ENCODE measurements at regions not wholly inside any gene's neighbourhood (a gene's known extent, or its start where the extent isn't known, plus 50 kb on each side); places are given as distances from the start of the nearest gene placed in this dataset.
"Not testable (repeated sequence)": the region's sequence is repeated elsewhere in the genome, so short reads cannot be mapped to it uniquely, and the experiment has no call there.

- DNase-seq, result no peak
Measured at GRCh38 chr3:74413547-74414241, 200.8 kb downstream of the CNTN3 start.

- DNase-seq, result no peak
Measured at GRCh38 chr3:74410276-74410941, 204.1 kb downstream of the CNTN3 start.

GRCh38 chr3:74409066-74409465, 205.4 kb downstream of the CNTN3 start:
- no peak for DNase-seq

GRCh38 chr3:74403307-74403706, 211.2 kb downstream of the CNTN3 start:
- DNase-seq, result no peak

GRCh38 chr3:74402821-74403220, 211.6 kb downstream of the CNTN3 start:
- DNase-seq, result no peak

GRCh38 chr3:74393426-74393825, 221.0 kb downstream of the CNTN3 start:
- DNase-seq, result no peak

GRCh38 chr3:74390121-74390877, 224.2 kb downstream of the CNTN3 start:
- no peak for DNase-seq

GRCh38 chr3:74387111-74387735, 227.2 kb downstream of the CNTN3 start:
- DNase-seq, result no peak

- DNase-seq, result no peak
Measured at GRCh38 chr3:74384159-74384558, 230.3 kb downstream of the CNTN3 start.

- no peak for DNase-seq
Measured at GRCh38 chr3:74377669-74378068, 236.8 kb downstream of the CNTN3 start.

GRCh38 chr3:74376323-74376722, 238.1 kb downstream of the CNTN3 start:
- not testable (repeated sequence) for DNase-seq

GRCh38 chr3:74375653-74376052, 238.8 kb downstream of the CNTN3 start:
- DNase-seq, result no peak

GRCh38 chr3:74372743-74373142, 241.7 kb downstream of the CNTN3 start:
- DNase-seq, result no peak

GRCh38 chr3:74370342-74370741, 244.1 kb downstream of the CNTN3 start:
- no peak for DNase-seq

GRCh38 chr3:74366331-74366730, 248.1 kb downstream of the CNTN3 start:
- no peak for DNase-seq

- no peak for DNase-seq
Measured at GRCh38 chr3:74363346-74363745, 251.1 kb downstream of the CNTN3 start.

- no peak for DNase-seq
Measured at GRCh38 chr3:74360406-74360805, 254.1 kb downstream of the CNTN3 start.

GRCh38 chr3:74357881-74358280, 256.6 kb downstream of the CNTN3 start:
- DNase-seq, result no peak

GRCh38 chr3:74353039-74353438, 261.4 kb downstream of the CNTN3 start:
- no peak for DNase-seq

- DNase-seq, result no peak
Measured at GRCh38 chr3:74352166-74352565, 262.3 kb downstream of the CNTN3 start.

GRCh38 chr3:74351213-74351612, 263.2 kb downstream of the CNTN3 start:
- DNase-seq, result no peak

- no peak for DNase-seq
Measured at GRCh38 chr3:74349015-74349414, 265.4 kb downstream of the CNTN3 start.

GRCh38 chr3:74347563-74348268, 266.7 kb downstream of the CNTN3 start:
- no peak for DNase-seq

Measured in SHP77 treated with DMSO at 0.1 percent for 48 hours (cell line).